ENCODE measurements at regions not wholly inside any gene's neighbourhood (a gene's known extent, or its start where the extent isn't known, plus 50 kb on each side); places are given as distances from the start of the nearest gene placed in this dataset.

GRCh38 chr1:96990136-96990535, 268.6 kb downstream of the PTBP2 start:
- TF ChIP-seq GATA2 (IDR thresholded peaks at IDR 0.05; ENCODE audit: low read depth, low read length) (no peak), GATA3 (IDR thresholded peaks at IDR 0.05; ENCODE audit: low read depth, low read length) (no peak)

Data from SH-SY5Y (cell line).